HG03571 (cell line): ENCODE measurements at regions not wholly inside any gene's neighbourhood (a gene's known extent, or its start where the extent isn't known, plus 50 kb on each side); places are given as distances from the start of the nearest gene placed in this dataset.

Experiments
- ATAC-seq: cut with Tn5 transposase; IDR thresholded peaks from one replicate; pipeline ENCODE4 v1.9.1; 2021; ENCODE audit not compliant: unreplicated experiment

- ATAC-seq: no peak
Measured at GRCh38 chr20:10986586-10986985, 312.8 kb upstream of the JAG1 start.

GRCh38 chr20:10987651-10988383 lies 314.0 kb upstream of the JAG1 start:
- no peak for ATAC-seq

- no peak for ATAC-seq
Measured at GRCh38 chr20:10990625-10991382, 317.0 kb upstream of the JAG1 start.

- no peak for ATAC-seq
Measured at GRCh38 chr20:10992731-10993130, 318.9 kb upstream of the JAG1 start.

- no peak for ATAC-seq
Measured at GRCh38 chr20:10994991-10995700, 321.3 kb upstream of the JAG1 start.

DNA sequence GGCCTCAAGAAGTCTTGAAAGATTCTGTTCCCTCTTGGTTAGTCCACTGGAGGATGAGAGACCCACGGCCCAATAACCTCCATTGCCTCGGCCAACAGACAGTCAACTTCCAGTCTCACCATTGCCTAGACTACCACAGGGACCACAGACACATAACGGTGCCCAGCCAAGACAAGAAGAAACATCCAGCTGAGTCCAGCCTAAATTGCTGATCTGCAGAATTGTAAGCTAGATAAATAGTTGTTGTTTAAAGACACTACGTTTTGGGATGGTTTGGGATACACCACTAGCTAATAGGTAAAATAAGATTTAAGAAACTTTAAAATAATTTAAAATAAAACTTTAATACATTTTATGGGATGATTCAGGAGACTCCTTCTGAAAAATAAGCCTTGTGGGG lies 324.7 kb upstream of the JAG1 start:
- no peak for ATAC-seq

DNA sequence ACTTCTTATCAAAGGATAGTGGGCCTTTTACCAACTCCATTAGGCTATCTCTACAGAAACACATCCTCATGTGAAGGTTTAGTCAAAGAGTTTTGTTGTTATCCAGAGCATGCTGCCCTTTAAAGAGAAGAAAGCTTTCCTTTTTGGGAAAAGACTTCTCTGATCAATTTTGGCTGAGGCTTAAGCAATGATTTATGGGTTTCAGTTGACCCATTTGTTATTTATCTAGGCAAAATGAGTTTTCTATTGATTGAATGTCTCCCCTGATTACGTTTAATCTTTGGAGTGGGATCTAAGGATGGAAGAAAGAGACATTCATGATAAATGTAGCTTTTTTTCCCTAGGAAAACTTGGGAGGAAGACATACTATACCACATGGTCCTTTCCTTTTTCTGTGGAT lies 326.6 kb upstream of the JAG1 start:
- no peak for ATAC-seq

DNA sequence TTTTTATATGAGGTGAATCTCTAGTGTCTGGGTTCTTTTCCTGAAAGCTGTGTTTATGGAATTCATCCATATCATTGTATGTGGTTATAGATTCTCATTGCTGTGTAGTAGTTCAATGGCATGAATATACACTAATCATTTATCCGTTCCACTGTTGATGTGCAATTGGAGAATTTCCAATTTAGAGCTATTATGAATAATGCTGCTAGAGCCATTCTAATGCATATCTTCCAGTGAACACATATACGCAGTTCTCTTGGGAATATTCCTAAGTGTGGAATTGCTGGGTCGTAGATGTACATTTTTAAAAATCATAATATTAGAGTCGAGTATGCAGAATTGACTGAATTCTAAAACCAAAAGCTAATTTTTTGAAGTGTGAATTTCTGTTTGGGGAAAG lies 327.5 kb upstream of the JAG1 start:
- ATAC-seq: no peak

DNA sequence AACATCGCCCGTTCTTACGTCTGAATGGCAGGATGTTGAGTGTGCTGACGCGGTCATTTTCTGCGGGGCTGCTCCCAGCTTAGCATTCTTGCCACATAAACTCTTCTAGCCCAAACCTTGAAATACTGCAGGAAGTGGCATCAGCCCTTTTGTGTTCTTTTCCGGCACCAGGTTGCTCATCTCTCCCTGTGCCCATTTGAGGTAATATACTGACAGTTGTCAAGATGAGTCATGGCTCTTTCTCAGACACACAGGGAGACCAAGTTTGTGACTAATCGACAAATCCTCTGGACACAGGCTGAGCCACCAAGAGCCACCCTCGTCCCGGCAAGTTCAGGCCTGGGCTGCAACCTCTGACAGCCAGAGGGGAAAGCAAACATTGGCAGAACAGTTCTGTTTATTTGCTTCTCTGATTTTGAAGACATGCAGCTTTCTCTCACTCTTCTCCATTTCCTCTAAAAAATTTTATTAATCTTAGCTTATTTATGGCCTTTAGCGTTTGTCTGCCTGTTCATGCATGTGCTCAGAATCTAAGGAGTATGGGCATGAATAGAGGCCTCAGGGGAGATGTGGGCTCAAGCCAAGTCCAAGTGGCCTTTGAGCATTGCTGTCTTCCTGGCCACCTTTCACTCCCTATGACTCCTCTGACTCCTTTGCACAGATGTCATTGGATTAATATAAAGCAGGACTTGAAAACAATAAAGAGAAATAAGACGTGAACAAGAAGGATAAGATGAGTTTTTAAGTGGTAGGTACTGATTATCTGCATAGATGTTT lies 328.2 kb upstream of the JAG1 start:
- ATAC-seq: no peak

GRCh38 chr20:11003341-11003740 lies 329.5 kb upstream of the JAG1 start:
- no peak for ATAC-seq

- ATAC-seq: no peak
Measured at GRCh38 chr20:11008444-11009033, 334.7 kb upstream of the JAG1 start.

- no peak for ATAC-seq
Measured at GRCh38 chr20:11011653-11012052, 337.9 kb upstream of the JAG1 start.

DNA sequence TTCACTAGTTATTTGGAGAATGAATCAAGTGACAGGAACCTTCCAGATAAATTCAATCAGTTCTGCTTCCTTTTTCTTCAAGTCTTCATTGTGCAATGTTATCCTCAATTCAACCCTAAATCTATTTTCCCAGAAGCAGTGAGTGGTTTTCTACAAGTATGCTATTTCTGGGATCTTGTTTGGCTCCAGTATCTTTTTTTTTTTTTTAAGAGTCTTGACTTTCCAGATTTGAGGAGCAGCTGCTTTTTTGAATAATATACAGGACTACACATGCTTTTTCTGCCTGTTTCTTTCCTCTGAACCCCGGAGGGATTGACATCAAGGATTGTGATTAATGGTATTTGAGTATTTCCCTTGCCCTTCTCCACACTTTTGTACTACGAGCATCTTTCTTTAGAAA lies 339.2 kb upstream of the JAG1 start:
- ATAC-seq: no peak

DNA sequence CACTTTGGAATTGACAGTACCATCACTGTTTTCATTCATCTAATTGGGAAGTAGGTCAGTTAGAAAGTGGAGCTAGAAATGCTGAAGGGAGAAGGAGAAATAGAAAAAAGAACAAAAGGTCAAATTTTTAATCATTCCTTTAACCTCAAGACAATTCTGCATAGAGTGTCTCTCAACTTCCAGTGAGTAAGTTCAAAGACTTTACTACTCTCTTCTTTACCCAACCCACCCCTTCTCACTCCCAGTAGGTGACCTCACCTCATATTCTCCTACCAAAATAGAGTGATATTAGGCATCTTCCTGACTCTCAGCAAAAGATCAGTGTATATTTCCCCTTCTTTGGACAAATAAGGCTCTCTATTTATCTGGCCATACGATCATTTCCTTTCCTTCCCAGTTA lies 340.0 kb upstream of the JAG1 start:
- ATAC-seq: no peak

GRCh38 chr20:11015440-11015839 lies 341.6 kb upstream of the JAG1 start:
- ATAC-seq: no peak

- ATAC-seq: no peak
Measured at GRCh38 chr20:11017446-11017845, 343.6 kb upstream of the JAG1 start.

DNA sequence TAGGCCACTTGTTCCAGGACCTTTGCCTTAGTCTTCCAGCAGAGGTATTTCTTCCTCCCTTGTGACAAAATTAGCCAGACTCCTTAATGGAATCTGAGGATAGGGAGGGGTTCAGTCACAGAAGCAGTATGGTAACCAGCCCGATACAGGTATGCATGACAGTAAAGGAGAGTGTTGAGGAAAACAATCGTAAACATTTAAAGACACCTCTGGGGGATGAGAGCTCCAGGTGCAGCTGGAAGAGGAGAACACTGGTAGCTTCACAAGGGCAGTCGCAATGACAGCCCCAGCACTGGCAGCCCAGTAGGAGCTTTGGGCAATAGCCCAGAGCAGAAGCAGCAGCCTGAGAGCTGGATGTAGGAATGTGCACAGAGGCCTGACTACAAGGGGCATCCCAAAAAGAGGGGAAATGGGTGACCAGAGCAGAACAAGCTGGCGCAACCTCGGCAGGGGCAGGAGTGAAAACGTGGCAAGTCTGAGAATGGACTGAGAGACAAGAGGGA lies 344.9 kb upstream of the JAG1 start:
- no peak for ATAC-seq

- no peak for ATAC-seq
Measured at GRCh38 chr20:11020712-11021111, 346.9 kb upstream of the JAG1 start.

DNA sequence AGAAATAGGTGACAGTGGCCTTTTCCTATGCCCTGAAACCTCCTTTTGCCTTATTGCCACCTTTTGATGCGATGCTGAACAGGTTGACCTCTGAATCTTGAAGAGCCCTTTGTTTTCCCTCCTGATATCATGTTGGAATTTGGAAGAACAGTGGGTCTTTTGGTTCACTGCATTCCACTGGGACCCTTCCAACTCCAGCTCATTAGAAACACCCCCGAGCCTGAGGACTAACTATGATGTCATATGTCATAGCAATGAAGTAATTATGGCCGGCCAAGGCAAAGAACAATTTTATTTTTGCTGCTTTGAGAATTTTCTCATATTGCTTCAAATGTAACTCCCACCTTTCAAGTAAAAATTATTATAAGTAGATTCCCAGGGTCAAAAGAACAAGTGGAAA lies 353.4 kb upstream of the JAG1 start:
- no peak for ATAC-seq

DNA sequence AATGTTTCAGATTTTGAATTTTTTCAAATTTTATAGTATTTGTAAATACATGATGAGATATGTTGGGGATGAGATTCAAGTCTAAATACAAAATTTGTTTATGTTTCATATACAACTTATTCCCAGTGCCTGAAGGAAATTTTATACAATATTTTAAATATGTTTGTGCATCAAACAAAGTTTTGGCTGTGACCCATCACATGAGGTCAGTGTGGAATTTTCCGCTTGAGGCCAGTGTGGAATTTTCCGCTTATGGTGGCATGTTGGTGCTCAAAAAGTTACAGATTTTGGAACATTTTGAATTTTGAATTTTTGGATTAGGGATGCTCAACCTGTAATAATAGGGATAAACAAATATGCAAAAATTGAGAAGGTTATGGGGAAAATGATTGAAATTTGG lies 356.6 kb upstream of the JAG1 start:
- ATAC-seq: no peak

DNA sequence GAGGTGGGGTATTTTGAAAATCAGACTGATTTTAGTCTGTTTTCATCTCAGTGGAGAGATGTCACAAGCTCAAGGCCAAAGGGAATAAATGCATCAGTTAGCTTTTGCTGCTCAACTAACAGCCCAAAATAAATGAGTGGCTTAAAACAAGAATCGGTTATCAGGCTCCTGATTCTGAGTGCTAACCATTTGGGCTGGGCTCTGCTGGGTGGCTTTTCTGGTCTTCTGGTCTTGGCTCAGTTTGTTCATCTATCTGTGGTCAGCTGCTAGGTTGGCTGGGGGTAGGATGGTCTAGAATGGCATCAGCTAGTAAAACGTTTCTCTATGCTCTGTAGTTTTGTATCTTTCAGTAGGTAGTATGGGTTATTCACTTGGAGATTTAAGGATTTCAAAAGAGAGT lies 357.5 kb upstream of the JAG1 start:
- no peak for ATAC-seq
